Kidney epithelial cell (primary cell): ENCODE measurements at regions not wholly inside any gene's neighbourhood (a gene's known extent, or its start where the extent isn't known, plus 50 kb on each side); places are given as distances from the start of the nearest gene placed in this dataset.

Source experiments
- DNase-seq: peaks from one replicate; pipeline ENCODE4 v3.0.0-alpha.2; 2010; ENCODE audit warnings: low read depth
- H3K27me3 ChIP-seq: 2 replicates; pipeline ENCODE4 v1.6.0; 2011; ENCODE audit warnings: low read length; ENCODE audit not compliant: control insufficient read depth, insufficient read depth
- H3K36me3 ChIP-seq: 2 replicates; pipeline ENCODE4 v1.5.1; 2011; ENCODE audit warnings: low read length; ENCODE audit not compliant: control insufficient read depth, insufficient read depth
- H3K4me3 ChIP-seq: 2 replicates; pipeline ENCODE4 v1.5.1; 2011; ENCODE audit warnings: low read depth, mild to moderate bottlenecking, control low read depth, low read length
- CTCF ChIP-seq: IDR thresholded peaks from 2 replicates; pipeline ENCODE4 v1.5.1; 2011; ENCODE audit warnings: mild to moderate bottlenecking, moderate library complexity, low read length, control low read depth, inconsistent platforms; ENCODE audit not compliant: insufficient read depth, poor library complexity, severe bottlenecking

- Histone ChIP-seq H3K4me3 (no peak overlapping the region), H3K27me3 (no peaks in the 10 kb centered on the region), H3K36me3 (no peaks in the 10 kb centered on the region)
- no peak for DNase-seq
- TF ChIP-seq CTCF: no peak
Measured at GRCh38 chr16:72530434-72530833, 358.5 kb upstream of the PMFBP1 start.

GRCh38 chr16:72523087-72523486 is 351.1 kb upstream of the PMFBP1 start:
- Histone ChIP-seq H3K27me3 (no peaks in the 10 kb centered on the region), H3K4me3 (no peak overlapping the region), H3K36me3 (no peaks in the 10 kb centered on the region)
- no peak for TF ChIP-seq CTCF
- DNase-seq: no peak

- no peak for TF ChIP-seq CTCF
- DNase-seq: no peak
Measured at GRCh38 chr16:72517154-72517553, 345.2 kb upstream of the PMFBP1 start.

GRCh38 chr16:72511171-72511570 is 339.2 kb upstream of the PMFBP1 start:
- no peak for TF ChIP-seq CTCF

More at GRCh38 chr16:72517154-72517553, 345.2 kb upstream of the PMFBP1 start:
- no peaks in the 10 kb centered on the region for H3K36me3 ChIP-seq
- no peaks in the 10 kb centered on the region for H3K27me3 ChIP-seq
- H3K4me3 ChIP-seq: no peak overlapping the region

GRCh38 chr16:72508191-72508590 is 336.2 kb upstream of the PMFBP1 start:
- no peaks in the 10 kb centered on the region for H3K27me3 ChIP-seq
- H3K4me3 ChIP-seq: no peak overlapping the region
- no peak for DNase-seq
- TF ChIP-seq CTCF: no peak
- no peaks in the 10 kb centered on the region for H3K36me3 ChIP-seq

More at GRCh38 chr16:72511171-72511570, 339.2 kb upstream of the PMFBP1 start:
- no peaks in the 10 kb centered on the region for H3K36me3 ChIP-seq
- no peak overlapping the region for H3K4me3 ChIP-seq
- DNase-seq: no peak
- H3K27me3 ChIP-seq: no peaks in the 10 kb centered on the region

- Histone ChIP-seq H3K27me3 (no peaks in the 10 kb centered on the region), H3K36me3 (no peaks in the 10 kb centered on the region), H3K4me3 (no peak overlapping the region)
- no peak for DNase-seq
- TF ChIP-seq CTCF: no peak
Measured at GRCh38 chr16:72502594-72503005, 330.6 kb upstream of the PMFBP1 start.
